NOMO-1 treated with dmso at 0.1 percent for 144 hours (cell line): ENCODE measurements at regions not wholly inside any gene's neighbourhood (a gene's known extent, or its start where the extent isn't known, plus 50 kb on each side); places are given as distances from the start of the nearest gene placed in this dataset.

Experiments
- DNase-seq: peaks from one replicate; lab custom pipeline; 2025; ENCODE audit not compliant: unreplicated experiment; lab: John Stamatoyannopoulos, UW

DNA sequence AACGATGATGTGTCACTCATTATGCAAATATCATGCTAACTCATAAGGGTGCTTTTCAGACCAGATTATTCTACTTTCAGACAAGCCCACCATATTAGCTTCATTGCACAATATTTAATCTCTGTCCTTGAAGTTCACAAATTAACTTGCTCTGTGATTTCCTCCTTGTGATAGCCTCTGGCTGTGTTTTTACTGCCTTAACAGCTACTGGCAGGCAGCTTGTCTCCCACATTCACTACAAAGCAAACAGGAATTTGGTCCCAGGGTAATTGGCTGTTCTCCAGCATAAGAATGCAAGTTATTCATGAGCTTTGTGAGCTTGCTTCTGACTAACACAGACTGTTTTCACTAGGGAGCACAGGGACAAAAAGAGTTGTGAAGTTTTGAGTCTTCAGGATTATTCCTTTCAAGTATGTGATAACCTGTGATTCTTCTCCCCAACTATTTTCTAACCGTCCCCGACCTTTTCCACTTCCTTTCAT is 87.9 kb upstream of the HMCN1 start:
- no peak for DNase-seq

DNA sequence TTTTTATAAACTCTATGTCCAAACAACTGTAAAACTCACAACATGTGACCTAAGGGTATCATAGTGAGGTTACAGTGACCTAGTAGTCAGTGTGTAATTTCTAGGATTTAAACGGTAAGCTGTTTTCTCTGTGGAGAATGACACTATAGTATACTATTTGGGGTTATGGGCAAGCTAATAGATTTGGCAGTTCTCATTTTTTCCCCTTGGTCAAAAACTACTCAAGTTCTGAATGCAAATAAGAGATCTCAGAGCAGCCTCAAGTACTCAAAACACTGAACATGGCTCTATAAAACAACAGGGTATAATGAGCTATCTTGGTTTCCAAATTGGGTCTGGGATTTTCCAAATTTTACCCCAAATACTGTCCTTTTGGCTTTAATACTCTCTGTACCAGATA is 88.5 kb upstream of the HMCN1 start:
- DNase-seq = no peak

DNA sequence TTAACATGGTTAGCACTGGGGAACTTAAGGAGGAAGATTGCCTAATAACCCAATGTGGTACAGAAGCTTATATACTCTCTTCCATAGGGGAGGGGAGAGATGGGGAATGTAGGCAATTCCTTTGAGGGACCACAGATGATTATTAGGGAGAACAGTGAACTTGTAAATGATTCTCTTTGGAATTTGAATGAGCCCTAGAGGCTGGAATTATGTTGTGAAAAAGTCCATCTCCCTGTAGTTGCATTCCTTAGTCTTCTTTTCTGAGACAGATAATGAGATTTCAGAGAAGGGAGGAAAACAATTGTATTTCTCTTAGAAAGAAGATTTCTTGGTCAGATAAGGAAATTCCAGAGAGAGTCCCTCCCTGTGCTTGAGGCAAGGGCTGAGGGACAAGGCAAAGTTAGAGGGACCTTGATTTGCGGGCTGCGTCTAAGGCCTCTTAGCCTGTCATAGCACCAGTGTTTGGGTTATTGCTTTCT is 89.0 kb upstream of the HMCN1 start:
- no peak for DNase-seq

DNA sequence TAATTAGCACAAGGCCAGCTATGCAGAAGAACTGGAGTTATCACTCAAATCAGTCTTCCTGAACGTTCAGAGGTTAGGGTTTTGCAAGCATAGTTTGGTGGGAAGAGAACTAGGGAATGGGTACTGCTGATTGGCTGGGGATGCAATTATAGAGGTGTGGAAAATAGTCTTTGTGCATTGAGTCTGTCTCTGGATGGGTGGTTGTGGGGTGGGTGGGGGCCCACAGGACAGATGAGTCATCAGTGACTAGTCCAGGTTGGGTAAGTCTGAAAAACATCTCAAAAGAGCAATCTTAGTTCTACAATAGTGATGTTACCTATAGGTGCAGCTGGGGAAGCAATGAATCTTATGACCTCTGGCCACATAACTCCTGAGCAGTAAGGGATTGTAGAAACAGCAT is 89.7 kb upstream of the HMCN1 start:
- no peak for DNase-seq

DNA sequence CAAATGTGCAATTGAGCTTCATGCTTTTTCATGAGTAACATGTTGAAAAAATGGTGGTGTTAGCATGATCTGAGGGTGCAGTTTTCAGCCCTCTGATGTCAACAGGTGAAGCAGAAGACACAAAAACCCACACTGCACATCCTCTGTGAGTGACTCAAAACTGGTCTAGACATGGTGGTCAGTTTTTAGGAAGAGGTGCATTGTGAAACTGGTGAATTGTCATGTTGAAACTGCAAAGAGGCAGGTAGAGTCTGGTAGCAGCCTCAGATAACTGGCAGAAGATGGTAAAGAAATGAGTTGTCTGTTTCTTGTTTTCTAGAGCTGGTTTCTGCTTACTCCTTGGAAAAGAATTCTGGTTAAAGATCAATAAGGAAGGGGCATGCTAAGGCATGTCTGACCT is 97.3 kb upstream of the HMCN1 start:
- DNase-seq = no peak

DNA sequence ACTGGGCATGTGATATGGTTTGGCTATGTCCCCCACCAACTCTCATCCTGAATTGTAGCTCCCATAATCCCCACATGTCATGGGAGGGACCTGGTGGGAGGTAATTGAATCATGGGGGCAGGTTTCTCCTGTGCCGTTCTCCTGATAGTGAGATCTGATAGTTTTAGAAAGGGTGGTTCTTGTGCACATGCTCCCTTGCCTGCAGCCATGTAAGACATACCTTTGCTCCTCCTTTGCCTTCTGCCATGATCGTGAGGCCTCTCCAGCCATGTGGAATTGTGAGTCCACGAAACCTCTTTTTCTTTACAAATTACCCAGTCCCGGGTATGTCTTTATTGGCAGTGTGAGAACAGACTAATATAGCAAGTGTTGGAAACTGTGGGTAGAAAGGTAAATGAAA is 99.5 kb upstream of the HMCN1 start:
- DNase-seq = no peak

DNA sequence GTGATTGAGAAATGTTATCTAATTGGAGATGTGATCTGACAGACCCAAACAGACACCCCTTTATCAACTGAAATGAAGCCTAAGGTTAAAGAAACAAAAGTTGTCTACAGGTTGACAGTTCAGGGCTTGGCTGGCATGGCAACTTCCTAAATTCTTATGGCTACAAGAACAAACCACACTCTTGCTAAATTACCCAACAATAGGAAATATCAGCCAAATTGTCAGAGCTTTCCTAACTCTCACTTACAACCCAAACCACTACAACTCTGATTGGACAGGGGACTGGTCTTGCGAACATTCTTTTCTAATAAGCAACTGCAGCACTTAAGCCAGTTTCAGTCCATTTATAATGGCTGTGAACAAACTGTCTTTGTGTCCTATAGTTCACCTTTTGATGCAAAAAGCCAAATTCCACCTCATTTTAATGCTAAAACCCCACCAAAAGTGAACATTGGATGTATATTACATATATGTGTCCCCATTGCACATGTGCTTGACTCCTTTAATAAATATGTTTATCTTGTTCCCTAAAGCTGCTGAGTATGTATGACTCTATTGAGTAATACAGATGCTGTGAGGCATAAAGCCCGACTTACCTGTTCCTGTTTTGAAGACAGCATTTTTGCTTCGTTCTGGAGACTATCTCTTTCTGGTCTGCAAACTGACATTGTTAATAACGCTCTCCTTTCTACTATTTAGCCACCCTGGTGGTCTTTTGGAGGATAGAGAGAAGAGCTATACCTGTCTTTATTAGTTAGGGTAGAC is 101.3 kb upstream of the HMCN1 start:
- DNase-seq = peak; percentile 91

DNA sequence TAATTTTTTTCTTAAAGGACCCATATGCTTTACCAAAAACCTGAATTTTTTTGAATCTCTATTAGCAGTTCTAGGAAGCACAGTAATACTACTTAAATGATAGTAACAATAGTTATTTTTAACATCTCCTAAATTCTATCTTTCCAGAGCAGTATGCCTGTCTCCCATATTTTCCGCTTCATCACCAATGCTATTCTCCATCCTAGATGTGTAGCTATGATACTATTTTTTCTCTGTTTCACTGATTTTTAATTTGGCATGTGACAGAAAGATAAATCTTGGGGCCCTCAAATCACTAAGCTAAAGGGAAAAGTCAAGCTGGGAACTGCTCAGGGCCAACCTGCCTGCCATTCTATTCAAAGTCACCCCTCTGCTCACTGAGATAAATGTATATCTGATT is 102.3 kb upstream of the HMCN1 start:
- no peak for DNase-seq

DNA sequence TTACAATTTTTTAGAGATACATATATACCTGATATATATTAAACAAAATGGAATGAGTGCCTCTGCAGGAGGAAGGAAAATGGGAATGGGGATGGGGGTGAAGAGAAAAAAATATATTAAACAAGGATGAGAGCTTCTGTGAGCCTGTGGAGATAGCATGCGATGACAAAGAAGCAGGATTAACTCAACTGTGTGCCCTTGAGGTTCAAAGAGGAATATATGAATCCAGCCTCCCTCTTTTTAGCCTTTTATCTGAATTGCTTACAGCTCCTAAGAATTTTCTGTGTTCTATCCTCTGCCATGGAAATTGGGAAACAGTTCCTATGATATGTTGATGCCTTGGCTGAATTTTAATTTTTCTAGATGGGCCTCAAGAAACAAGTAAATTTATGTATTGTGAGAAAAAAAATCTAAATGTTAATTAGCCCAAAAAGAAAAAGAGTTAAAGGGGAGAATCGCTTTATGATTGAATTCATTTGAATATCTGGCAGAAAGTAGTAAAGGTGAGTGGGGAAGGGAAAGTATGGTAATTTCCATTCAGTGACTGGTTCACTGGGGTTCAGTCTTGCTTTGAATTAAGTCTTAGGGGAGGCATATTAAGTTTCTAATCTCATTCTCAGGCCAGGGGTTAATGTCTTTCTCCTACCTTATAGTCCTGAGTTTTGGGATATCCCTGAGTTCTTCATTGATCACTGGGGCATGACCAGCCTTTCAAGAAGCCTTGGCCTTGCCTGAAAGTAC is 106.3 kb upstream of the HMCN1 start:
- no peak for DNase-seq

DNA sequence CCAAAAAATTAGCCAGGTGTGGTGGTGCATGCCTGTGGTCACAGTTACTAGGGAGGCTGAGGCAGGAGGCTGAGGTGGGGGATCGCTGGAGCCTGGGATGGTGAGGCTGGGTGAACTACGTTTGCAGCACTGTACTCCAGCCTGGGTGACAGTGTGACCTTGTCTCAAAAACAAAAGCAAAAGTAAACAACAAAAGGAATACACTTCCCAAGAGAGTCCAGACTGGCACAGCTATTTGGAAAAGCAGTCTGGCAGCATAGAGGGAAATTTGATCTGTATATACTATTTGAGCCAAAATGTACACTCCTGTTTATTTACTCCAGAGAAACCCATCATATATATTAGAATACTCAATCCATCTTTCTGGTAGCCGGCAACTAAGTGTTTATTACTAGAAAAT is 107.0 kb upstream of the HMCN1 start:
- DNase-seq = no peak

DNA sequence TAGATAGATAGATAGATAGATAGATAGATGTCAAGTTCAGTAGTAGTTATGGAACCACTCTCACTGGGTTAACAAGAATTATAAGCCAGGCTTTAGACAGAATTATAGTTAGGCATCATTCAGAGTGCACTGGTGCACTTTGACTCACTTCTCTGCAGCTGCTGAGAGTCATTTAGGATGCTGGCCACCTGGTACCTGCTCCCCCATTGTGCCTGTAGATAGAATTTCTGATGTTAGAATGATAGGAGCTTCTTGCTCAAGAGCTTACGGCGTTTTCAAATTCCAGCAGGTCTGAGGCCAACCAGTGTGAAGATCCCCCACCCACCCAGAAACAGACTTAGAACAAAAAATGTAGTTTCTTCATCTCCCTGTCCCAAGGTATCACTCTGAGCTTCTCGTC is 107.8 kb upstream of the HMCN1 start:
- no peak for DNase-seq

DNA sequence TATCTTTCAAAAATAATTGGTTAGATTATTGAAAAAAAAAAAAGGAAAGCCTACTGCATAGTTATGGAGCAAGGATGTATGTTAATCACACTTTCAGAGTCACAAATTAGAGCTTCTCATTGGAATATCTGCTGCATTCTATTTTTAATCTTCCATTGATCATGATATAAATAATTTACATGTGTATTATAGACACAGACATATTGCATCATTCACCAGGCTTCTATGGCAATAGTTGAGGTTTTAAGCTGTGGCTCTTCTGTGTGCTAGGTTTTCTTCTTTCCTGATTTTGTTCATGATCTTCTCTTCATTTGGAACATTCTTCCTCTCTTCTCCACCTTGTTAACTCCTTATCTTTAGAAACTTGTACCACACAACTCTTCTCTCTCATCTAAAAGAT is 123.2 kb upstream of the HMCN1 start:
- DNase-seq = no peak

DNA sequence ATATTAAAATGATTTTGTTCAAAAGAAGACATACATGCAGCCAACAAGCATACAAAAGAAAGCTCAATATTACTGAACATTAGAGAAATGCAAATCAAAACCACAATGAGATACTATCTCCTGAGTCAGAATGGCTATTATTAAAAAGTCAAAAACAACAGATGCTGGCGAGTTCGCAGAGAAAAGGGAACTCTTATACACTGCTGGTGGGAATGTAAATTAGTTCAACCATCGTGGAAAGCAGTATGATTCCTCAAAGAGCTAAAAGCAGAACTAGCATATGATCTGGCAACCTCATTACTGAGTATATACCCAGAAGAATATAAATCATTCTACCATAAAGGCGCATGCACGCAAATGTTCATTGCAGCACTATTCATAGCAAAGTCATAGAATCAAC is 126.0 kb upstream of the HMCN1 start:
- no peak for DNase-seq

DNA sequence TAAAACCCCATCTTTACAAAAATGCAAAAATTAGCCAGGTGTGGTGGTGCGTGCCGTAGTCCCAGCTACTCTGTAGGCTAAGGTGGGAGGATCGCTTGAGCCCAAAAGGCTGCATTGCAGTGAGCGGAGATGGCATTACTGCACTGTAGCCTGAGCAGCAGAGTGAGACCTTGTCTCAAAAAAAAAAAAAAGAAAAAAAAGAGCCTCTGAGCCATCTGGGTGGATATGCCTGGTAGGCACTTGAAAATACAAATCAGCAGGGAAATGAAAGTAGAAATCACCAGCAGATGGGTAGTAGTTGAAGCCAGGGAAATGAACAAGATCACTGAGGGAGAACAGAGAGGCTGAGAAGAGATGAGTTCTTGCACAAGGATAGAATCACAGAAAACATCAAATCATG is 131.0 kb upstream of the HMCN1 start:
- DNase-seq = no peak

DNA sequence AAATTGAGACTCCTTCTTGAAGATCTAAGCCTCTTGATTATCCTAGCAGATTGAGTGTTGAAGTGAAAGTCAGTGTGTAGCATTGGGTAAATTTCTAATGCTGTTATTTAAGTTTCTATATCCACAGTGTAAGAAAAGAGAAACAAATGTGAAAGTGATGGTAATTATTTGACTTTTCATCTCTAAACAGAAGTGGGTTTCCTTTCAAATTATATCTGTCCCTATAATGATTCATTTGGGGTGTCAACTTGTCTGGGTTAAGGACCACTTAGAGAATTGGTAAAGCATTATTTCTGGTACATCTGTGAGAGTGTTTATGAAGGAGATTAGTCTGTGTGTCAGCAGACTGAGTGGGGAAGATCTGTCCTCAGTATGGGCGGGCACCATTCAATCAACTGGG is 133.0 kb upstream of the HMCN1 start:
- DNase-seq = no peak

DNA sequence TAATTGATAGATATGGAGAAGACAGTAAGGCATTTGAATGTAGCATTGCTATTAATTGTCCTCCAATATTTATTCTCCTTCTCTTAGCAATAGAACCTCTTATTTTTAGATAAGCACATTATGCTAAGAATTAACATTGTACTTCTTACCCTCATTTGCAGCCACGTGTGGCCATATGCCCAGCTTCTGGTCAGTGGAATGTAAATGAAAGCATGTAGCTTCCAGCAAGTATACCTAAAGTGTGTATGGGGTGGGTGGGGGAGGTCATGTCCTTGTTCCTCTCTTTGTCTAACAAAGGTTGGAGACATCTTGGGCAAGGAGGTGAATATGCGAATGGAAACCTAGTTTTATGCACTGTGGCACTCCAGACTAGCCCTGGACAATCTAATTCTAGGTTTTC is 133.6 kb upstream of the HMCN1 start:
- no peak for DNase-seq

DNA sequence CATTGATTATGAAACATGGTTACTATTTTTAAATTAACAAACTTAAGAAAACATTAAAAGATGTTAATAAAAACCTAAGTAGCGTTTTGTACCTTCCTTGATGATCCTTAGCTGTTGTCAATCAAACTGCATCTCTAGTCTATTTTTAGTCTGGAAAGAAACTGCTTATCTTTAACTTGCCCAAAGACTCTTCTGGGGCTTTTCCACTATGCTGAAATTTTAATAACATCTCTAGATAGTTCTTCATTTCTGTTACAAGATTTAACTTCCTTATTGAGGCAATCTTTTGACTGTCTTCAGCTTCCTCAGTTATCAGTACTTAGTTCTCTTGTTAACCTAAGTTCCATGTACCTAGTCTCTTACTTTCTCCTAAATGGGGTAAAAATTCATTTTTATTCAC is 135.9 kb upstream of the HMCN1 start:
- DNase-seq = peak; percentile 52

DNA sequence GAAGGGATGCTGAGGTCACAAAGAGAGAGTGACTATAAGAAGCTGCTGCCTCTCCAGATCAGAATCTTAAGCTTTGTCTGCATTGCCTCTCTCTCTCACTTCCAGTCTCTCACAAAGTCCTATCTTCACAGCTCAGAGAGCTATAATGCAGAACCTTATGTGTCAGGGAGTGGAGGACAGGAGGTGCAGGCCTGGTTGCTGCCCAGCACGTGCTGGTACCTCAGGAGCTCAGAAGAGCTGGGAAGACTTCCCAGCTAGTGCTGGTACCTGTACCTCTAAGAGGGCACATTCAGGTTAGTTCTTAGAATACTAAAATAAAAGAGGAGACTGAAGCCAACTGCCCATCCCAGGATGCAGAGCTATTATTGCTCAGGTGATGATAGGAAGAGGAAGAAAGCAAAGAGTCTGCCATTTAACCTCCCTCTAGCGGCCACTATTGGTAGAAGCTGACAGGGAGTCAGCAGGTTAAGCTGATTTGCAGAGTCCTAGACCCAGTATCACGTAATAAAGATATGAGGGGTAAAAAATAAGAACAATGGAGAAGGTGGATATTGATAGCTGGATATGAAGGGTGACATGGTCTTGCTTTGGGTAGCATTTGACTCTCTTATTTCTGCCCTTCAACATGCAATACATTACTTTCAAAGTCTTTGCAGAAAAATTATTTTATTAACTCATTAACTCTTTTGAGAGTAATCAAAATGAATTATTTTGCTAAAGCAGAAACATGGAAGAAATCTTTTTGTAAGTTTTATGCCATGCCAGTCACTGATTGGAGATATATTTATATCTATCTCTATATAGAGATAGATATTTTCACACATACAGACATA is 138.1 kb upstream of the HMCN1 start:
- no peak for DNase-seq

DNA sequence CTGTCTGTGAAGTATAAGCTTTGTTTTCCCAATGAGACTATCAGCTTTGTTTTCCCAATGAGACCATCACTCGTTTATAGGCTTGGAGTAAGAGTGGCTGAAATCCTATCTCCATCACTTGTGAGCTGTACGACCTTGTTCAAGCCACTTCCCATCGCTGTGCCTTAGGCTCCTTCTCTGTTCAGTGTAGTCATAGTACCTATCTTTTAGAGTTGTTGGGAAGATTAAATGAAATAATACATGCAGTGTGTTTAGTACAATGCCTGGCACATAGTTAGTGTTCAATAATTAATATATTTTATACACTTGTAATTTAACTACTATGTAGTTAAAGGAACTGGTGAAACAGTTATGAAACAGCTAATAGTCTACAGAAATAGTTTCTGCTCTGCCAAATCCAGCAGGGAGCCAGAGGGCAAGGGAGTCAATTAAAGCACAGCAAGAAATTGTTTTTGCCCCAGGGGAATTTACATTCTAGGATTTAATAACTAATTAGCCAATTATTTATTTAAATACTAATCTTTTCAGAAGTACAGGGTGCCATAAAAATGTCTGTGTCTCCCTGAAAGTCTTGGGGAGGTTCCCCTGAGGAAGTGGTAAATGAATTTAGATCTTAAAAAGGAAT is 139.3 kb upstream of the HMCN1 start:
- DNase-seq = no peak

DNA sequence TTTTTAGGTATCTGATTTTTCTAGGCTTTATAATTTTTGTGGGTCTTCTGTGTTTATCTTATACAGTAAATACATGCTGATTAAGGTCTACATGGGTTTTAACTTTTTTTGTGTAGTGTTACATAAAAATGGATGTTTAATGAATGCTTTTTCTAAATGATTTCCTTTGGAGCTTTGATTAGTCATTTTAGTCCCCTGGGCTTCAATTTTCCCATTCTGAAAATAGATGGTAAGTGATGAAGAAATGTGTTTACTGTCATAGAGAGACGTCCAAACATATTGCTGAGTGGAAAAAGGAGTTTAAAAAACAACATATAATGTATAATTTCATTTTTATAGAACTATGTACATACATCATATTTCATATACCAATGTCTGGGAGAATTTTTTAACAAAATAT is 140.9 kb upstream of the HMCN1 start:
- DNase-seq = no peak

DNA sequence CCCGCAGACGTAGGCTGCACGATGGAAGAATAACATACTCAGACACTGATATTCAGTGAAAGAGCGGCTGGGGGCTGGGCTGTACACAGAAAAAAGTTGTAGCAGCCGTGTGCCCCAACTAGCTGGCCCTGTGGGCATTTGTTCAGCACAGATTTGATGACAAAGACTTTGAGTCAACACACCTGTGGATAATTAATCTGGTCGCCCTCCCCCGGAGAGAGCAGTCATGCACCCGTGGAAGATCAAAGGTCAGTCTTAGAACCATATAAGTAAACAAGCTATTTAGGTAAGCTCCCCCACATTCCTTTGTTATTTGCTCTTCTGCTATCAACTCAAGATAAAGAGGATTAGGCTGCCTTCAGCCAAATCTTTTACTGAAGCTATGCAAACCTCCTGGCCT is 148.4 kb upstream of the HMCN1 start:
- no peak for DNase-seq
